Mesodermal cell (in vitro differentiated cells): ENCODE measurements at regions not wholly inside any gene's neighbourhood (a gene's known extent, or its start where the extent isn't known, plus 50 kb on each side); places are given as distances from the start of the nearest gene placed in this dataset.

Experiments
- H3K27ac ChIP-seq: 2 replicates; pipeline ENCODE4 v1.7.0; 2013; ENCODE audit warnings: mild to moderate bottlenecking, low read depth, low read length, moderate library complexity; ENCODE audit not compliant: severe bottlenecking
- H3K36me3 ChIP-seq: 2 replicates; pipeline ENCODE4 v1.7.1; 2013; ENCODE audit warnings: mild to moderate bottlenecking, low read length, moderate library complexity; ENCODE audit not compliant: control insufficient read depth, insufficient read depth
- H3K4me1 ChIP-seq: one replicate; pipeline ENCODE4 v1.7.1; 2013; ENCODE audit warnings: mild to moderate bottlenecking, low read length; ENCODE audit not compliant: insufficient read depth, control insufficient read depth, poor library complexity, severe bottlenecking
- H3K4me3 ChIP-seq: 2 replicates; pipeline ENCODE4 v1.7.0; 2013; ENCODE audit warnings: low read length, control low read depth, mild to moderate bottlenecking; ENCODE audit not compliant: insufficient read depth, poor library complexity, severe bottlenecking; ENCODE audit errors: extremely low read depth
- H3K9me3 ChIP-seq: 2 replicates; pipeline ENCODE4 v1.7.1; 2013; ENCODE audit warnings: mild to moderate bottlenecking, low read length, moderate library complexity; ENCODE audit not compliant: control insufficient read depth
- WGBS, 2 experiments: methylation state at CpG; one replicate each; pipeline ENCODE4 v1.1.5; 2013; ENCODE audit warnings: missing lambda C conversion rate in 2 of 2; ENCODE audit not compliant: insufficient coverage in 2 of 2; 5-methylcytosine and 5-hydroxymethylcytosine counted together

- Histone ChIP-seq H3K36me3 (no peaks in the 10 kb centered on the region), H3K4me1 (peaks cover 31% of the 10 kb centered on the region), H3K4me3 (no peak overlapping the region), H3K9me3 (no peaks in the 10 kb centered on the region), H3K27ac (peak overlapping the region; percentile 68)
- WGBS, 2 experiments, result 49 to 67% methylated on average over 1 to 3 of the region's 4 CpGs
These were observed 140.0 kb upstream of the PKDCC start for GRCh38 chr2:41907771-41908207.

DNA sequence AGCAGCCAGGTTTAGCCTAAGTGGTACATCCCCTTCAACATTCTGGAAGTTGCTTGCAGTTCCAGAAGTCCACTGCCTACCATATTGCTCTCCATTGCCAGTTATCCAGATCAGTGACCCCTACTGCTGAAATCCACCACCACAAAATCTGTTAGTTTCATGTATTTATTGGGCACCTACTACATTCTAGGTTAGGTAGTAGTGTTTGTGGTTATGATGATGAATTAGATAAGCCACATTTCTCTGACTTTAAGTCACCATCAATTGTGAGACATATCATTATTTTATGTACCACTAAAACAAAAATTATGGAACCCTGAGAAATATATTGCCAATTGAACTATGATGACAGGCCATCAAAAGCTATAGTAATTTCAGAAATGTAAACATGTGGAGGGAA lies 139.5 kb upstream of the PKDCC start:
- H3K36me3 ChIP-seq, result no peaks in the 10 kb centered on the region
- H3K9me3 ChIP-seq, result no peaks in the 10 kb centered on the region
- H3K4me3 ChIP-seq, result no peak overlapping the region
- H3K27ac ChIP-seq, result peak overlapping the region; percentile 68
- peaks cover 31% of the 10 kb centered on the region for H3K4me1 ChIP-seq

- no peak overlapping the region for H3K27ac ChIP-seq
- no peaks in the 10 kb centered on the region for H3K9me3 ChIP-seq
- H3K4me1 ChIP-seq, result peaks cover 31% of the 10 kb centered on the region
- no peak overlapping the region for H3K4me3 ChIP-seq
- WGBS, 2 experiments, result no CpG with 5 or more reads among the region's 4 CpGs
- no peaks in the 10 kb centered on the region for H3K36me3 ChIP-seq
These were observed 138.2 kb upstream of the PKDCC start for GRCh38 chr2:41909584-41909983.

DNA sequence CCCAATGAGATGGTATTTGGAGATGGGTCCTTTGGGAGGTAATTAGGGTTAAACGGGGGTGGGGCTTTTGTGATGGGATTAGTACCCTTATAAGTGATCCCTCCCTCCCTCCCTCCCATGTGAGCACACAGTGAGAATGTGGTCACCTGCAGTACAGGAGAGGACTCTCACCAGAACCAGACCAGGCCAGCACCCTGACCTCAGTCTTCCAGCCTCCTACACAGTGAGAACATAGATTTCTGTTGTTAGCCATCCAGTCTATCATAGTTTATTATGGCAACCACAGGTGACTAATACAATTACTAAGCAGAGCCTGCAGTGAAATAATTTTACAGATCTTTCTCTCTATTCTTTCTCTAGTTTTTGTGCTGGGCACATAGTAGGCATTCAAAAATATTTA lies 137.7 kb upstream of the PKDCC start:
- Histone ChIP-seq H3K4me3 (no peak overlapping the region), H3K9me3 (no peaks in the 10 kb centered on the region), H3K27ac (no peak overlapping the region), H3K36me3 (no peaks in the 10 kb centered on the region), H3K4me1 (peaks cover 31% of the 10 kb centered on the region)
- WGBS, 2 experiments, result no CpG with 5 or more reads among the region's 1 CpG

GRCh38 chr2:41911033-41911432 lies 136.8 kb upstream of the PKDCC start:
- Histone ChIP-seq H3K9me3 (no peaks in the 10 kb centered on the region), H3K27ac (no peak overlapping the region), H3K36me3 (no peaks in the 10 kb centered on the region), H3K4me3 (no peak overlapping the region), H3K4me1 (peaks cover 26% of the 10 kb centered on the region)
- 96 to 100% methylated on average over 2 of the region's 3 CpGs for WGBS, 2 experiments

DNA sequence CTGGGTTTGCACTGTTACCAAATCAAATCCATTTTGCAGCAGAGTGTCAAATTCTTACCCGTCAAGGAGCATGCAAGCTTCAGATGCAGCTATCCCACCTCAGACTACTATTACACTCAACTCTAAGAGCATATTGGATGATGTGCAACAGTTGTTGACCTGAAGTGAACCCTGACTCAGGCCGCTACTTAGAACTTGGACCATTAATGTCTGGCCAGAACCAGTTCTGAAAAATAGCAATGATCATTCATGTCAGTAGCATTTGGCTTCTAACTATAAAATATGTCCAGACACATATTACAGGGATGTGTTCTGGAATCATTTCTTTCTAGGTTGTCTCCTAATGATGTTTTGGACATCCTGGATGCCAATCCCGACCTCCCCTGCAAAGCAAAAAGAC lies 135.5 kb upstream of the PKDCC start:
- Histone ChIP-seq H3K4me1 (peaks cover 15% of the 10 kb centered on the region), H3K36me3 (no peaks in the 10 kb centered on the region), H3K9me3 (no peaks in the 10 kb centered on the region), H3K4me3 (no peak overlapping the region), H3K27ac (no peak overlapping the region)
- 100% methylated on average over 1 to 2 of the region's 3 CpGs for WGBS, 2 experiments

GRCh38 chr2:41912776-41913175 lies 135.0 kb upstream of the PKDCC start:
- Histone ChIP-seq H3K36me3 (no peaks in the 10 kb centered on the region), H3K4me3 (no peak overlapping the region), H3K27ac (no peak overlapping the region), H3K9me3 (no peaks in the 10 kb centered on the region), H3K4me1 (peaks cover 10% of the 10 kb centered on the region)
- WGBS, 2 experiments, result 82 to 100% methylated on average over 2 of the region's 2 CpGs

DNA sequence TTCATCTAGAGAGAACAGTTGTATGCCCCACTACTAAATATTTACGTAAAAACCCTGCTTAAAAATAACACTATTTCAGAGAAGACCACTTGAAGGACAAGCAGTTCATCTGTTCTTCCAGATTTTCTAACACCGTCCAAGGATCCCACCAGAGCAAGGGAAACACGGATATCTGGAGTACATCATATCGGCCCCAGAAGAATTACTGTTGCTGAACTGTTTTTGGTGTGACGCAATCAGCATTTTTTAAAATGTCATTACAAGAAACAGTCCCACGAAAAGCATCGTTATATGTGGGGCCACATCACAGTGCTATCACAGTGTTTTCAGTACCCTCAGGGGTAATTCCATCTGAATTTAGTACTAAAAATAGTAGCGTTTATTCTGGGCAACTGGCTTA lies 134.5 kb upstream of the PKDCC start:
- H3K4me3 ChIP-seq, result no peak overlapping the region
- no peak overlapping the region for H3K27ac ChIP-seq
- H3K36me3 ChIP-seq, result no peaks in the 10 kb centered on the region
- WGBS, 2 experiments, result 96 to 97% methylated on average over 7 of the region's 8 CpGs
- H3K9me3 ChIP-seq, result no peaks in the 10 kb centered on the region
- H3K4me1 ChIP-seq, result peaks cover 5% of the 10 kb centered on the region

DNA sequence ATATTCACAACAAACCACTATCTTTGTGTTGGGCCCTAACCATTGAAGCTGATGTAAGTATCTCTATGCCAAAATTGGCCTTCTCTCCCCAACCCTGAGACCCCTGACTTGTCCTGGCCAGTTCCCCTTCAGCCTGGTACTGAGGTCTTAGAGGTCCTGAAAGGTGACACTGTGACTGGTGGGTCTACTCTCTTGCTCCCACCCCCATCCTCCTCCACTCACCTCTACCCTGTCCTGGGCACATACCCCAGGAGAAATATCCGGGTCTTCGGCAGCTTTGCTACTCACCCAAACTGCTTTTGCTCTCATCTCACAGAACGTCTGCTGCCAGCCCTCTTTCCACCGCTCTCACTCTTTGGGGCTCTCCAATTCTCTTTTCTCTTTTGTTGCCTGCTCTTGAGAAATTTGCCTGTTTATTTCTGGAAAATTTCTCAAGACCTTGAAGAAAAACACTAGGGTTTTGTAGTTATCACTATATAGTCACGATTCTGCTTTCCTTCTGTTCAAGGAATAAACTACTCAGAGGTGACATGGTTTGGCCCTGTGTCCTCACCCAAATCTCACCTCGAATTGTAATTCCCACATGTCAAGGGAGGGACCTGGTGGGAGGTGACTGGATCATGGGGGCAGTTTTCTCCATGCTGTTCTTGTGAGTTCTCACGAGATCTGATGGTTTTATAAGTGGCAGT lies 133.8 kb upstream of the PKDCC start:
- Histone ChIP-seq H3K36me3 (no peaks in the 10 kb centered on the region), H3K27ac (no peak overlapping the region), H3K4me1 (no peaks in the 10 kb centered on the region), H3K9me3 (no peaks in the 10 kb centered on the region), H3K4me3 (no peak overlapping the region)
- WGBS, 2 experiments, result 96 to 98% methylated on average over 4 to 5 of the region's 7 CpGs

DNA sequence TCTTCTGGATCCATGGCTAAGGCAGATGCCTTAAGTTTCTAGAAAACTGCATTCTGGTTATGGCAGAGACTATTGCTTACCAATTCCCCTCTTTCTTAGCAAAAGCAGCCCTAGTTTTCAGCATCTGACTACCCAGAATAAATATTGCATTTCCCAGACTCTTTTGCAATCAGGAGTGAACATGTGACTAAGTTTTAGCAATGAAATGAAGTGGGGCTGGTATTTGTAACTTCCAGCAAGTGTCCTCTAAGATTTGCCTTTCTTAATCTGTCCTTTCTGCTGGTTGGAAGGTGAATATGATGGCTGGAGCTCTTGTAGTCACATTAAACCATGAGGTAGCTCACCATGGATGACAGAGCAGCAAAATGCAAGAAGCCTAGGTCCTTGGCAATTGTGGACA lies 132.9 kb upstream of the PKDCC start:
- H3K36me3 ChIP-seq, result no peaks in the 10 kb centered on the region
- no peak overlapping the region for H3K4me3 ChIP-seq
- no peaks in the 10 kb centered on the region for H3K9me3 ChIP-seq
- H3K4me1 ChIP-seq, result no peaks in the 10 kb centered on the region
- no peak overlapping the region for H3K27ac ChIP-seq

- no CpG with 5 or more reads among the region's 2 CpGs for WGBS, 2 experiments
- Histone ChIP-seq H3K27ac (no peak overlapping the region), H3K9me3 (no peaks in the 10 kb centered on the region), H3K4me1 (no peaks in the 10 kb centered on the region), H3K4me3 (no peak overlapping the region), H3K36me3 (no peaks in the 10 kb centered on the region)
These were observed 131.6 kb upstream of the PKDCC start for GRCh38 chr2:41916177-41916576.
